Lung (tissue), 11 donors: ENCODE measurements at regions not wholly inside any gene's neighbourhood (a gene's known extent, or its start where the extent isn't known, plus 50 kb on each side); places are given as distances from the start of the nearest gene placed in this dataset.
A peak's percentile ranks its signal among the peaks of the same experiment; 100 is the strongest.

Experiments
- ATAC-seq: fragments of 200-7000 bp; cut with Tn5 transposase; one replicate; pipeline ENCODE4 v1.9.1; 2020; ENCODE audit warnings: moderate number of reproducible peaks; ENCODE audit not compliant: insufficient read depth, low FRiP score
- DNase-seq, 3 donors: peaks; one replicate each; pipeline ENCODE4 v3.0.0-alpha.2; 2013 to 2017
- H3K27ac ChIP-seq, 2 donors: one replicate each; pipeline ENCODE4 v1.5.1; 2013; ENCODE audit warnings: mild to moderate bottlenecking in 2 of 2, moderate library complexity in 2 of 2, control low read depth in 1 of 2, inconsistent platforms in 1 of 2, low read depth in 1 of 2, low read length in 1 of 2
- H3K27me3 ChIP-seq, 3 donors: one replicate each; pipeline ENCODE4 v1.5.1; 2013; ENCODE audit warnings: low read length in 2 of 3; ENCODE audit not compliant: control insufficient read depth in 3 of 3, insufficient read depth in 3 of 3
- H3K36me3 ChIP-seq, 4 donors: one replicate each; pipeline ENCODE4 v1.5.1; 2013; ENCODE audit warnings: low read length in 4 of 4, mild to moderate bottlenecking in 1 of 4, moderate library complexity in 1 of 4; ENCODE audit not compliant: control insufficient read depth in 4 of 4, insufficient read depth in 4 of 4
- H3K4me1 ChIP-seq, 5 donors: one replicate each; pipeline ENCODE4 v1.5.1; 2013; ENCODE audit warnings: low read length in 5 of 5, mild to moderate bottlenecking in 2 of 5, moderate library complexity in 1 of 5; ENCODE audit not compliant: control insufficient read depth in 5 of 5, insufficient read depth in 5 of 5
- H3K4me3 ChIP-seq: one replicate; pipeline ENCODE4 v1.5.1; 2013; ENCODE audit warnings: mild to moderate bottlenecking, control low read depth, moderate library complexity
- H3K9ac ChIP-seq, 2 donors: one replicate each; pipeline ENCODE4 v1.5.1; 2013; ENCODE audit warnings: low read length in 2 of 2, control low read depth in 1 of 2; ENCODE audit not compliant: insufficient read depth in 1 of 2
- H3K9me3 ChIP-seq, 4 donors: one replicate each; pipeline ENCODE4 v1.5.1; 2013; ENCODE audit warnings: low read length in 3 of 4, mild to moderate bottlenecking in 1 of 4, moderate library complexity in 1 of 4; ENCODE audit not compliant: control insufficient read depth in 4 of 4, insufficient read depth in 3 of 4
- WGBS, 2 donors: extraction: QIAGEN DNeasy Blood & Tissue Kit; methylation state at CpG; one replicate each; pipeline ENCODE4 v1.1.7; 2013; 5-methylcytosine and 5-hydroxymethylcytosine counted together
- TF ChIP-seq, protein P1 (sequence below): IDR thresholded peaks from 2 replicates; pipeline ENCODE4 v1.5.1; 2012; ENCODE audit warnings: mild to moderate bottlenecking; ENCODE audit errors: control extremely low read depth, extremely low read depth
- donor health status: control.
- donor health status: control.
- donor health status: Bipolar disorder and iron deficiency.
- donor health status: healthy.
- donor health status: DM: yes; HTN: yes; CAD: no.

DNA sequence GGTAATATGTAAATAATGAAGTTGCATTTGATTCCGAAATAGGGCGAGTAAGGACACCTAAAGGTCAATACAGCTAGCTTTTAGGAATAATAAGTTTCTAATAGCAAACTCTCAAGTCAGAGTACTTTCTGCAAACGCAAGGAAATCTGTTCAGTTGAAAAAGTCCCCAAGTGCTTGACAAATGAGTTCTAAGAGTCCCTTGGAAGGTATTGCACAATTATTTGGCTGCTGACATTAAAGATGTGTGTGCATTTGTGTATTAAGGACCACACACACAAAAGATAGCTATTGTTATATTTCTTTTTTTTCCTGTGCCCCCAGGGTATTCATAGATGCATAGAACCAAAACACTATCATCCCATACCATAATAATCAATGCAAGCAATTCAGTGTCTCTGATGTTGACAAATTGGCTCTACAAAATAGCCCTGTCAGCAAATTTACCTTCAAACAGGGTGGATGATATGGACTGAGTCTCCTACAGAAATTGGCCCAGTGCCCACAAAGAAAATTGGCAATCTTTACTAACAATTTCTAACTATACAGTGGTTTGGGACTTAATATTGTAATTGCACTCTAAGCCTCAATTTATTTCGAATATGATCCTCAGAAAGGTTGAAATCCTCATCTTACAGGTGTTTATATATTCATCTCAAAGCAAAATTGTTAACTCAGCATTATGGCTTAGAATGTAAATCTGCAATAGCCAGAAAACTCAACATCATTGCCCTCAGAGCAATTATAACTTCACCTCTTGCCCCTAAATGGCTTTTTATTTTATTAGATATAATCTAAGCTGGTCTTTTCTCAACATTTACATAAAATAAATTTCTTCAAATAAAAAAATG lies 827.2 kb downstream of the MAT2B start:
- Histone ChIP-seq H3K4me1 (no peaks in the 10 kb centered on the region), H3K27ac (no peak overlapping the region), H3K27me3 (no peaks in the 10 kb centered on the region), H3K9me3 (no peaks in the 10 kb centered on the region), H3K9ac (no peak overlapping the region), H3K4me3 (no peak overlapping the region), H3K36me3 (no peaks in the 10 kb centered on the region)
- WGBS, 2 donors = 67 to 72% methylated on average over 4 of the region's 4 CpGs
- TF ChIP-seq, protein P1, sequence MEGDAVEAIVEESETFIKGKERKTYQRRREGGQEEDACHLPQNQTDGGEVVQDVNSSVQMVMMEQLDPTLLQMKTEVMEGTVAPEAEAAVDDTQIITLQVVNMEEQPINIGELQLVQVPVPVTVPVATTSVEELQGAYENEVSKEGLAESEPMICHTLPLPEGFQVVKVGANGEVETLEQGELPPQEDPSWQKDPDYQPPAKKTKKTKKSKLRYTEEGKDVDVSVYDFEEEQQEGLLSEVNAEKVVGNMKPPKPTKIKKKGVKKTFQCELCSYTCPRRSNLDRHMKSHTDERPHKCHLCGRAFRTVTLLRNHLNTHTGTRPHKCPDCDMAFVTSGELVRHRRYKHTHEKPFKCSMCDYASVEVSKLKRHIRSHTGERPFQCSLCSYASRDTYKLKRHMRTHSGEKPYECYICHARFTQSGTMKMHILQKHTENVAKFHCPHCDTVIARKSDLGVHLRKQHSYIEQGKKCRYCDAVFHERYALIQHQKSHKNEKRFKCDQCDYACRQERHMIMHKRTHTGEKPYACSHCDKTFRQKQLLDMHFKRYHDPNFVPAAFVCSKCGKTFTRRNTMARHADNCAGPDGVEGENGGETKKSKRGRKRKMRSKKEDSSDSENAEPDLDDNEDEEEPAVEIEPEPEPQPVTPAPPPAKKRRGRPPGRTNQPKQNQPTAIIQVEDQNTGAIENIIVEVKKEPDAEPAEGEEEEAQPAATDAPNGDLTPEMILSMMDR = no peak
- DNase-seq (peak in 2 of 3 donors; percentile 9 to 38), ATAC-seq (no peak)

DNA sequence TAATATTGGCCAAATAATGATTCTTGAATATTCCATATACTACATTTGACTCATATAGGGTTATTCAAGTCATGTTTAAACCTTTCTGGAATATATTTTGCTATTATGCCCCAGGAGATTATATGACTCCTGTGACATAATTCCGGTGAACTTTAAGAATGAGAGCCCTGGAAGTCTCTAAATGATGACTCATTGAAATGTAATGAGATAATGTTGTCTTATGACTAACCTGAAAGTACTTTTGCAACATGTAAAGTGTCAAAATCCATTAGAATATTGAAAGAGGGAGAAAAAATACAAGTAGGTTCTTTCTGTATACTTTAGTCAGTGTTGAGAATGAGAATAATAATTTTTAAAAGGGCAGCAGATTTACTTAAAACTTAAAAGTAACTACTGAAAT lies 830.4 kb downstream of the MAT2B start:
- WGBS, 2 donors = 68 to 81% methylated on average over 1 of the region's 1 CpG
- DNase-seq = no peak
- Histone ChIP-seq H3K9me3 (no peaks in the 10 kb centered on the region), H3K27ac (no peak overlapping the region), H3K4me1 (no peaks in the 10 kb centered on the region), H3K9ac (no peak overlapping the region), H3K36me3 (no peaks in the 10 kb centered on the region), H3K4me3 (no peak overlapping the region), H3K27me3 (no peaks in the 10 kb centered on the region)
- peak; percentile 68 for ATAC-seq
- TF ChIP-seq, protein P1 = no peak

DNA sequence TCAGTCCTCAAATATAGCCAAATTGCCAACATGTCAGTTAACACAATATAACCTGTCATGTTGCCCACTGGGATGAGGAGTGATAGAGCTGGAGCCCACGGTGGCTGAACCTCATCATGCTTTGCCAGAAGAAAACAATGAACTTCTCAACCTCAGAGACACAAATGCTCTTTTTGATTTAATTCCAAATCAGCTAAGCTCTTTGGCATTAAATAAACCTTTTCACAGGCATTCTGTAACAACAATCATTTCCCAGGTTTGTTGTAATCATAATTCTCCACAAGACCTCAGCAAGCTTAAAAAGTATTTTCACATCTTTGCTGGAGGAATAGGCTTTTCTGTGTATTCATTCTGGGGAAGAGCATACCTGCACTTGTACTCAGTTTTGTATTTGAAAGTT lies 830.9 kb downstream of the MAT2B start:
- Histone ChIP-seq H3K4me1 (no peaks in the 10 kb centered on the region), H3K36me3 (no peaks in the 10 kb centered on the region), H3K4me3 (no peak overlapping the region), H3K9ac (no peak overlapping the region), H3K27ac (no peak overlapping the region), H3K9me3 (no peaks in the 10 kb centered on the region), H3K27me3 (no peaks in the 10 kb centered on the region)
- ATAC-seq (no peak), DNase-seq (no peak)
- TF ChIP-seq, protein P1 = no peak
- WGBS, 2 donors = 66 to 83% methylated on average over 1 of the region's 1 CpG
